ENCODE measurements at regions not wholly inside any gene's neighbourhood (a gene's known extent, or its start where the extent isn't known, plus 50 kb on each side); places are given as distances from the start of the nearest gene placed in this dataset.
A peak's percentile ranks its signal among the peaks of the same experiment; 100 is the strongest.
"Not testable (repeated sequence)": the region's sequence is repeated elsewhere in the genome, so short reads cannot be mapped to it uniquely, and the experiment has no call there.

DNA sequence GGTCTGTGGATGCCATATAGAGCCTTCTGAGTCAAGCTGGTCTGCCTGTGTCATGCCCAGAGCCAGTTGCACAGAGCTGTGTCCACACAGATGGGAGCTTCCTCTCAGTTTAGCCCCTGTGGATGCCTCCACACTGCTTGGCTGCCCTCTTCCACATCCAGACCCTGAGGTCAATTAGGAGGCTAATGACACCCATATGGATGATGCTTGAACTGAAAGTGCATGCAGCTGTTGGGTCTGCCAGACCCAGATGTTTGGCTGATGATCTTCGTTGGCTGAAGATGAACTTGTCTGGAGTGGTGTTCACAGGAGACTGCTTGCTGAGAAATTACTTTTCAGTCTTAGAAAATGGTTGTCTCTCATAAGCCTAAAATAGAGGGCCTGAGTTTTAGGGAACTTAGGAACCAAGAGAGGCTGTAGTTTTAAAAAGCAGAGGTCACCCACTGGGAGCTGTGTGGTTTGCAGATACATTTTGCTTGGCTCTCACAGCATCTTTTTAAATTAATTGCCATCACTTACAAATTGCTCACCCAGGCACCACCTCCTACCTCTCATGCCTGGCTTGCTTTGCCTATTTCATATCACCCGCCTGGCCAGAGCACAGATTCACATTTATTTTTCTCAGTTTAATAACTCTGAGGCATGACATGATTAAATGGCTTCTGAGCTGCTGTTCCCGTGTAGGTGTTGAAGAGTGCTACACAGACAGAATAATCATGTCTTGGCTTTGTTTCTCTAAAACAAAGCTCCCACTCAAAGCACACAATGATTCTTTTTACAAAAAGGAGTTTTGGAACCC, 176.1 kb downstream of the MINAR1 start:
- no peak for DNase-seq (ENCODE audit: low spot score)

DNA sequence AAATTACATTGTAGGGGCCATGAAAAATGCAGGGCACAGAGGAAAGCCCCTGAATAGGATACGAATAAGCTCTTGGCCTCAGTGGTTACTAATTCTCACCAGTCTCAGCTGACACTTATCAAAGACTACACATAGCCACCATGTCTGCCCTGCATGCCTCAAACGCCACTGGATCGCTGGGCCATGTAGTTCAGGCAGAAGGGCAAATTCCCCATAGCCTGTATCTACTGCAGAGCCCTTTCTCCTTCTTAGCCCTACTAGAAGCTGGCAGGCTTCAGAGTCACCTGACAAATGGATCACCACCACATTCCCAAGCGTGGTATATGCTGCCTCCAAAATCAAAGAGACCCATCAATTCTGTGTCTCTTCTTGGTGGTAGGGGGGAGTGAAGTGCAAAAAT, 177.4 kb downstream of the MINAR1 start:
- no peak for DNase-seq (ENCODE audit: low spot score)

DNA sequence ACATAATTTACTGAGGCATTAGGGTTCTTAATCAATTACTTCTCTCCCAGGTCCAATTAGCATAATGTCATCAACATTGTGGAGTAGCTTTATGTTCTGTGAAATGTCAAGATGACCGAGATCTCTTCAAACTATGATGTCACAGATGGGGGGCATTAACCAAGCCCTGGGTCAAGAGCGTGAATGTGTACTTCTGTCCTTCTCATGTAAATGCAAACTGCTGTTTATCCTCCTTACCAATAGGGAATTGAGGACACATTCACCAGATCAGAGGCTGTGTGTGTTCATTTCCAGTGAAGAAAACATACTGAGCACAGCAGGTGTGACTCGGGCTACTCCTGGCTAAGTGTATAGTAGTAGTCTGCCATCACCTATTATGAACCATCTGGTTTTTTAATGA, 177.9 kb downstream of the MINAR1 start:
- no peak for DNase-seq (ENCODE audit: low spot score)

DNA sequence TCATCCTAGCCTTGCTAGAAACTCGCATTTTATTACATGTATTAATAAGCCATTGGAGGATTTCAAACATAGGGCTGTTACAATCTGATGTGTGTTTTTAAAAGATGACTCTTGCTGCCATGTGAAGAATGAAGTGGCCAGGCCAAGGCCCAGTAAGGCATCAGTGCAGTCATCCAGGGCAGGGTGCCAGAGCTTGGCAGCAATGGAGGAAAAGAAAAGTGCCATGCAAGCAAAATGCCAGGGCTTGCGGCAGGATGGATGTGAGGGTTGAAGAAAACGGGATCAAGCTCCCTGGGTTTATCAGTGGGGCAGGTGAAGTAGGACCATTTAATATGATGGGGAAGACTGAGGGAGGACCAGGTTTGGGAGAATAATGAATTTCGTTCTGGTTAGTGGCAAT, 183.6 kb downstream of the MINAR1 start:
- no peak for DNase-seq (ENCODE audit: low spot score)

DNA sequence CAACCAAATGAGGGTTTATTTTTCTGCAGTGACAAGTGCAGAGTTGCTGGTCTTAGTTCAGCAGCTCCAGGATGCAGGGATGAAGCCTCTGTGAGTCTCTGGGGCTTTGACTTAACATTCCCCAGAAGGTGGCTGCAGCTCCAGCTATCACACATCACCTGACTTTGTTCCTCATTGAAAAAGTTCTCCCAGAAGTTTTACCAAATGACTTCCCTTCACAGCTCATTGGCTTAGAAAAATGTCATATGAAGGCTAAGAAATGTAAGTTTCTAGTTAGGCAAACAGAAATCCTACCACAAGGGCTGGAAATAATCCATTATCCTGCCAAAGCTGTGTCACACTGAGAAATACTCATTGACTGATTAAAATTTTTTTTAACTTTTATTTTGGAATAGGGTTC, 184.9 kb downstream of the MINAR1 start:
- no peak for DNase-seq (ENCODE audit: low spot score)

DNA sequence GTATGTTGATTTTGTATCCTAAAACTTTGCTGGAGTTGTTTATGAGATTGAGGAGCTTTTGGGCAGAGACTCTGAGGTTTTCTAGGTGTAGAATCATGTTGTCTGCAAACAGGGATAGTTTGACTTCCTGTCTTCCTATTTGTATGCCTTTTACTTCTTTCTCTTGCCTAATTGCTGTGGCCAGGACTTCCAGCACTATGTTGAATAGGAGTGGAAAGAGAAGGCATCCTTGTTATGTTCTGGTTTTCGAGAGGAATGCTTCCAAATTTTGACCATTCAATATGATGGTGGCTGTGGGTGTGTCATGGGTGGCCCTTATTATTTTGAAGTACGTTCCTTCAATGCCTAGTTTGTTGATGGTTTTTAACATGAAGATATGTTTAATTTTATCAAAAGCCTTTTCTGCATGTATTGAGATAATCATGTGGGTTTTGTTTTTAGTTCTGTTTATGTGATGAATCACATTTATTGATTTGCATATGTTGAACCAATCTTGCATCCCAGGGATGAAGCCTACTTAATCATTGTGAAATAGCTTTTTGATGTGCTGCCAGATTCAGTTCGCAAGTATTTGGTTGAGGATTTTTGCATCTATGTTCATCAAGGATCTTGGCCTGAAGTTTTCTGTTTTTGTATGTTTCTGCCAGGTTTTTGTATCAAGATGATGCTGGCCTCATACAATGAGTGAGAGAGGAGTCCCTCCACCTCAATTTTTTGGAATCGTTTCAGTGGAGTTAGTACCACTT, 188.1 kb downstream of the MINAR1 start:
- DNase-seq (ENCODE audit: low spot score): no peak

DNA sequence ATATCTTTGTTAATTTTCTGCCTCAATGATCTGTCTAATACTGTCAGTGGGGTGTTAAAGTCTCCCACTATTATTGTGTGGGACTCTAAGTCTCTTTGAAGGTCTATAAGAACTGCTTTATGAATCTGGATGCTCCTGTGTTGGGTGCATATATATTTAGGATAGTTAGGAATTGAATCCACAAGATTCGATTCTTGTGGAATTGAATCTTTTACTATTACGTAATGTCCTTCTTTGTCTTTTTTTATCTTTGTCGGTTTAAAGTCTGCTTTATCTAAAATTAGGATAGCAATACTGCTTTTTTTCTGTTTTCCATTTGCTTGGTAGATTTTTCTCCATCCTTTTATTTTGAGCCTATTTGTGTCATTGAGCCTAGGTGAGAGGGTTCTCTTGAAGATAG, 189.7 kb downstream of the MINAR1 start:
- not testable (repeated sequence) for DNase-seq (ENCODE audit: low spot score)

DNA sequence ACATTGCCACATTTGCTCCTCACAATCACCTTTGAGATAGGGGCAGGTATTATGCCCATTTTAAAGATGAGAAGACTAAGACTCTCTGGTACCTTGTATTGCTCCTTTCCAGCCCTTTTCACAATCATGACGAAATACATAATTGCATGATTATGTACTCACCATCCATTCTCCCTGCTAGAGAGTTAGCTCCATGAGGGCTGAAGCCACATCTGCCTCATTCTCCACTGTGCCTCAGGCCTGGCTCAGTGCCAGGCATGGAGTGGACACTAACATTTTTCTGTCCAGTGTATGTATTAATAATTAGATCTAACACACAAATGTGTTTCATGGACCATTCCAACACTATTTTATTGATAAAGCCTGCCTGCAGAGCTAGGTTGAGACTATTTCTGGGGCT, 191.4 kb downstream of the MINAR1 start:
- DNase-seq (ENCODE audit: low spot score): no peak

DNA sequence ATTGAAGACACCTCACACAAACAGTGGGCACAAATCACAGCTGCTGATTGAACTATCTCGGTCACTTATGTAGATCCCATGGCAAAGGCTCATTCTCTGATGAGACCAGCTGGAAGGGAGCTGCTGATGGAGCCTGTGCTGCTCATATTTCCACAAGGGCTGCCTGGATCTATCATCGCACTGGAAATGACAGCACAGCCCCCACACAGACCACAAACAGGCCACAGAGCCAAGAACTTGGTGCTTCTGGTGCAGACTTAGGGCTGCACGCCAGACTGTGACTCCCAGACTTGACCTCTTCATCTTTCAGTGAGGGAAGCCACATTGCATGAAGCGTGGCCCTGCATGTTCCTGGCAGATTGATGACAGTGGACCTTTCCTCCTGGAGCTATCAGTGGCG, 197.6 kb downstream of the MINAR1 start:
- DNase-seq (ENCODE audit: low spot score): no peak

DNA sequence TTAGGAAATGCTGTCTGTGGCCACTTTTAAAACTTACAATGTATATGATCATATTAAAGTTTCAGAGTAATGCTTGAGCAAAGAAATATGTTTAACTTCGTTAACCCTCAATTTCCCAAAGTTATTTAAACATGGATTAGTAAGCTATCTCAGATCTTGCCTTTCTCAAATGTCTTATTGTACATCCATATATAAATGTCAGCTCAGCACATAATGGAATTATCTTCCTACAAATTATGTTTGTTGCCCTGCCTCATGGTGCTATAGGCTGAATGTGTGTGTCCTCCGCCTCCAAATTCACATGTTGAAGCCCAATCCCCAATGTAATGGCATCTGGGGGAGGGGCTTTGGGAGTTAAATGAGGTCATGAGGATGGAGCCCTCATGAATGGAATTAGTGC, 200.3 kb downstream of the MINAR1 start:
- DNase-seq (ENCODE audit: low spot score): no peak

DNA sequence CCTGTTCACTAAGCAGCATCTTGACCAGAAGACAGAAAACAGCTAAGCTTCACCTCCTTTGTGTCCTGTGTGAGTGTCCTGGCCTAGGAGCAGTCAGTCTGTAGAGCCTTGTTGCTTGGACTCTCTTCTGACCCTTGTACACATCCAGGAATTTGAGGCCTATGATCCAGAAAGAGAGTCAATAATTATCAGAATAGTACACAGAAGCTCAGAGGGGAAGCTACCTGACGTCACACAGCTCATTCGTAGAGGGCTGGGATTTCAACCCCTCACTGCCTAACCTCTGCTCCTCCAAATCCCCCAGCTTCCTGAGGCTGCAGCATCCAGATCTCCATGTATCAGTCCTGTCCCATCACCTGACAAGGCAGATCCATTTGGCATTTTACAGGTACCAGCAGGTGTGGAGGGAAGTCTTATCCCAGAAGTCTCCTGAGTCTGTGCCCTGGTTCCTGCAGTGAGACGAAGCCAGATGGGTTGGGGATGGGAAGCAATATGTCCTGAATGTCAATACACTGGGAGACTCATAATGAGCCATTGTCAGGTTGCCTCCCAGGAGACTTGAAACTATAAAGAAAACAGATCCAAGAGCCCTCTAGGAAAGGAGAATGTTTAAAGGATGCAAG, 203.1 kb downstream of the MINAR1 start:
- no peak for DNase-seq (ENCODE audit: low spot score)

DNA sequence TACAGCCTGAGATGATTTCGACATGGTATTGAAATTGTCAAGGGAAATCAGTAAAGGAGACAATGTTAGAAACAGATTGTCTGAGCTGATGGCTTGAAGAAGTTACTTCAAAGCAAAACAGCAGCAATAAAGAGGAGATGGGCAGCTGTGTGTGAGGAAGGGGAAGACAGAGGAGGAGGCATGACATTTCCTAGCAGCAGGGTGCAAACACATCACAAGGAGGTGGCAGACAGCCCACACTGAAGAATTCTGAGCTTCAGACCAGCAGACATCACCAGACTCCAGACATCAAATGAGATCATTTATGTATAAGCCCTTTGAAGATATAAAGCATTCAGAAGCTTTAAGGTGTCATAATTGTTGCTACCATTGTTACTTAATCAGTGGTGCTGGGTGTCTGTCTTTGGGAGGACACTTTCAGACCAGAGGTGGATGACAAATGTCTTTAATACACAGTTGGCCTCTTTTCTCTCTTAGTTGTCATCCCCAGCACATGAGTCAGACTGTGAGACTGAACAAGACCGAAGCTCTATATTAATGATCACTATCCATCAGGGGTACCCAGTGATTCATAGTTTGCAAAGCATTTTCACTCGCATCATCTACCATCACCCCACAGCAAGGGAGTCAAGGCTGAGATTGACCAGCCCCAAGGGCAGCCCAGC, 203.9 kb downstream of the MINAR1 start:
- DNase-seq (ENCODE audit: low spot score): no peak

DNA sequence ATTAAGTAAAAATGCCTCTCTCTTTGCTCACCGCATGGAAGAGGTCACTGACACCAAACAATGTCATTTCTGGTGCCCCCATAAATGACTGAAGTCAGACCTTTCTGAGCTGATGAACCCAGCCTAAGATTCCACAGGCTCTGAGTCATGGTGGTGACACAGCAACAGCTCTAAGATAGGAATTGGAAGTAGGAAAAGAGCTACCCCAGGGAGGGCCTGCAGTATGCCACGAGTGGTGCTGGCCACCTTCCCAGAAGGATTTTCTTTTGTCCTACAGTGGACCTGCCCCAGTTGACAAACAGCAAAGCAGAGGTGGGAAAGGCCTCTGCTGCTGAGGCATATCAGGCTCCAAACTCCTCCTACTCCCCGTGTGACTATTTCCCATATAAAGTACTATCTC, 208.1 kb downstream of the MINAR1 start:
- DNase-seq (ENCODE audit: low spot score): no peak

DNA sequence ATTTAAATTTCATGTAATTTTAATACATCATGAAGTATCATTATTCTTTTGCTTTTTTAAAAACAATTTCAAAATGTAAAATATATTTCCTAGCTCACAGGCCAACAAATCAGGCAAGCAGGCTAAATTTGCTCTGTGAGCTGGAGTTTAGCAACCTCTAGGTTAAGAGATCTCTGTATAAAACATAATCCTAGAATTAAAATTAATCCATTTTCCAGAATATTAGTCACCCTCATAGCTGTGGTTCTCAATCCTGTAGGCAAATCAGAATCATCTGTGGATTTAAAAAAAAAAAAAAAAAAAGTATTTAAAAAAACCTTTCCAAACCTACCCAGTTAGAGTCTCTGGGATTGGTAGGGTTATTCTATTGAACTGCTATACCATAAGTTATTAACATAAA, 209.7 kb downstream of the MINAR1 start:
- DNase-seq (ENCODE audit: low spot score): no peak

DNA sequence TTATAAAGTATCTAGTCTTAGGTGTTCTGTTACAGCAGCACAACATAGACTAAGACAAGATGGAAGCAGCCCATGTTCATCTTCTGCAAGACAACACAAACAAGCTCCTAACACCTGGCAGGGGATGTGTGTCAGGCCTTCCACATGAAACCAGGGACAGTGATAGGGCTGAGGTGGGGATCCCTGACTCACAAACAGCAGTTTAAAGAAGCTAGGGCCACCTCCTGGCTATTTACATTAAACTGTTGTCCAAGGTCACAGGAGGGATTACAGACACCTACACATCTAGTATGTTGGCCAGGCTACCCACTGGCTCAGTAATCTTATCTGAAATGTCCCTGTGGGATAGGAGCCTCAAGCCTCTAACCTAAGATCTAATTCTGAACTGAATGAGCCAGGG, 211.3 kb downstream of the MINAR1 start:
- no peak for DNase-seq (ENCODE audit: low spot score)

DNA sequence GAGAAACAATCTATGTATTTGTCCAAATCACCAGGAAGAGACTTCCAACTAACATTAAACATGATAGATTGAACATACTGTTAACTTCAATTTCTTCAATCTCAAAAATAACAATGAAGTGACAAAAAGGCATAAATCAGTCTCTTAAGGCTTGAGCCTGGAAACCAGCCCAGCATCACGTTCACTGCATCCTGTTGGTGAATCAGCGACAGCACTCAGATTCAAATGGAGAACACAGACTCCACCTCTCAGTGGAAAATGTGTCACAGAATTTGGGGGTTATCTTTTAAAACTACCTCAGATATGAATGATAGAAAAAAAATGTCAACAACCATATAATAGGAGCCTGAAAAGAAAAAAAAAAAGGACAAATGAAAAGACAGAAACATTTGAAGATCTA, 212.0 kb downstream of the MINAR1 start:
- peak; percentile 33 for DNase-seq (ENCODE audit: low spot score)

DNA sequence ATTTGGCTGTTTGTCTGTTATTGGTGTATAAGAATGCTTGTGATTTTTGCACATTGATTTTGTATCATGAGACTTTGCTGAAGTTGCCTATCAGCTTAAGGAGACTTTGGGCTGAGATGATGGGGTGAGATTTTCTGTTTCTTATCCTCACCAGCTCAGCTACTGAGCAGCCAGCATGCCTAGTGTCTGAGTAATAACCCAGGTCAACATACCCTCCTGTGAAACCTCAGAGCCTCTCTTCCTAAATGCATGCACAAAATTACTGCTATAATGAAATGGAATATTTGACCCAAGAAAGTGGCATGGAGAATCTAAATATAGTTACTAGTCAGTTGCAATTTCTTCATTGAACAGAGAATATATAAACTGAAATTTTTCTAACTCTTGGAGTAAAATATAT, 220.8 kb downstream of the MINAR1 start:
- DNase-seq (ENCODE audit: low spot score): not testable (repeated sequence)

DNA sequence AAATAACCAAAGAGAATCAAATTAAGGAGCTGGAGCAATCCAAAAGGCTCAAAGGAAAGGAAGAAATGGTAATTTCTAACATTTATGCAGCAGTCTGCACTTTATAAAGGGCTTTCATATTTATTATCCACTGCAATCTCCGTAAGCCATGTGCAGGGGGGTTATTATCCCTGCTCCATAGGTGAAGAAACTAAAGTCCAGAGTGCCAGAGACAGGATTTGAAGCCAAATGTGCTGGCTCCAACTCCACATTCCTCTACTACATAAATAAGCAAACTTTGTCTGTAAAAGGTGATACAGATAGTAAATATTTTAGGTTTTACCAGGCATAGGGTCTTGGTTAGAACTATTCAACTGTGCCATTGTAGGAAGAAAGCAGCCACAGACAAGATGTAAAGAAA, 221.4 kb downstream of the MINAR1 start:
- no peak for DNase-seq (ENCODE audit: low spot score)

DNA sequence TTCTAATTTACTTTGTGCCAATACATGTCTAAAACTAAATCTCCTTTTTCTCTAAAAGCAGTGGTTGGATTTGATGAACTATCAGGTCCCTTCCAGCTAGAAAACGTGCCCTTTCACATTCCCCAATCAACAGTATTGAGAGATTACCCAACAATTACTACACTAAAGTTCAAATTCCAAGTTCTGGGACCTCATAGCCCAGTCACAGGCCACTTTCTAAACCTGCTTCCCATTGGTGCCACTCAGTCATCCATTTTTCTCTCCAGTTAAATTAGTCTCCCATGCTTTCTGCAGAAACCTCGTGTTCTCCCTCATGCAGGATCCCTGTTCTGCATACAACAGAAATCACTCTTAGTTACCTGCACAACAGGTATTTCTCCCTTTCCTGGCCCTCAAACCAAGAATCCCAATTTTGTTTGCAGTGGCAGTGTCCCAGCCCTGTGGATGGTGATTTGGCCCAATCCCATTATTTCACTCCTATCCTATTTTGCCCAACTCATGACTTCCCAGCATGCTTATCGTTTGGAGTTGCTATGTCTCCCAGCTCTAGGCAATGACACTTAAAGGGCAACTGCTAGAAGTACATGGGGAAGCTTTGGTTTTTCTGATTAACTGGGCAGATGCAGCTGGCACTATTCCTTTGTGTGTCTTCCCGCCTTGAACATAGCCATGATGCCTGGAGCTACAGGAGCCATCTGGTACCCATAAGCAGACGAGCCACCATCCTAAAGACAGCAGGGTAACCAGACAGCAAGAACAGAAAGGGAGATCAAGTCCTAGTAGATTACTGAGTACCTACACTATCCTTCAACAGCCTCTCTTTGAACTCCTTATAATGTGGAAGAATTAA, 224.2 kb downstream of the MINAR1 start:
- no peak for DNase-seq (ENCODE audit: low spot score)

DNA sequence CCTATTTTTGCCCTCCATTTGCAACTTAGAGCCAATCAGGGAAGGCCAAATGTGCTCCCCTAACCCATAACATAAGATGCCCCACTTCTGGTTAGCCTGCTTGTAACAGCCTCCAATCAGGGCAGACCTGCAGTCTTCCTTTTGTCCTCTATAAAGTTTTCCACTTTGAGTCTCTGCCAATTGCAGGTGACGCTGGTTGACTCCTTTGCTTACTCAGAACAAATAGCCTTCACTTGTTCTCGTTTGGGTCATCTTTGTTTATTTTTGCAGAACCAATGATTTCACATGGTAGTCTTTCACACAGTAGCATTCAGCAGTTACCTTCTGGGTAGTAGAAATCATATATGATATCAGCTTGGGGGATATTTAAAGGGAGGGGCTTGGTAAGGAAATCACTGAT, 225.6 kb downstream of the MINAR1 start:
- DNase-seq (ENCODE audit: low spot score): no peak

DNA sequence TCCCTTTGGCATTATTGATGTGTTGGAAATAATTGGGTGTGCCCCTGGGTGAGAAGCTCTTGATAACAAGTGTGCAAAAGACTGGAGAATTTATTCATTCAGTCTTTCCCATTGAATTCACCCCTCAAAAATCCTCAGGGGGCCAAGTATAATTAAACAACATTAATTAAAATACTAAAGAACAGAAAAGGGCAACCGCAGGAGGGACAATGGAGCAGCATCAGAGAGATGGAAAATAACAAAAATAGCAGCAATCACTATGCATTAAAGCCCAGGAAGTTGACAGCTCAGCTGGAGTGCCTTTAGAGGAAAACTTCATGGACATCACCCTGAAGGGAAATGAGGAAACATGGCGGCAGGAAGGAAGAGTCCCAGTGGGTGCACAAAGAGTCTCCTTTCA, 227.6 kb downstream of the MINAR1 start:
- DNase-seq (ENCODE audit: low spot score): no peak

DNA sequence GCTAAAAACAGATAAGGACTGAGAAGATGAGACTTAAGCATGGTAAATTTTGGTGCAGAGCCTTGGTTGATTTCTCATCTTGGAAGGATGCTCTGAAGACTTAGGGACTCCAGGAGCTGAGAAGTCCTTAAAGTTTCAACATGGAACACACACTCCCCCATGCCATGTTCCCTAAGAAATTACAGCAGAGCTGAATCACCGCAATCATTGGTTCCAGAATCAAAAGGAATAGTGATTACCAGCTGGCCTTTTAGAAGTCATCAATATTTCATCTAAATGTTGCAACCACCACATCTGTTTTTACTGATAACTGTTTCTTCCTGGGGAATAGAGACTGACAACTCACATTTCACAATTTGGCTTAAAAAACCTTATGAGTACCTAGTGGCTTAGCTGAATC, 229.3 kb downstream of the MINAR1 start:
- DNase-seq (ENCODE audit: low spot score): no peak

Measured in activated CD4-positive, alpha-beta T cell treated with anti-CD3 and anti-CD28 coated beads, Interleukin-2, Interleukin-4, amounts not matched to agents 100 ng/mL and 50 ng/mL, durations not matched to agents 16 hours and 8 hours (primary cell).